ENCODE measurements at regions not wholly inside any gene's neighbourhood (a gene's known extent, or its start where the extent isn't known, plus 50 kb on each side); places are given as distances from the start of the nearest gene placed in this dataset.

GRCh38 chr6:133632206-133632605, 256.7 kb upstream of the TCF21 start:
- no peak for DNase-seq

GRCh38 chr6:133632906-133633305, 256.0 kb upstream of the TCF21 start:
- no peak for DNase-seq

- no peak for DNase-seq
Measured at GRCh38 chr6:133634474-133634873, 254.4 kb upstream of the TCF21 start.

GRCh38 chr6:133635447-133635846, 253.5 kb upstream of the TCF21 start:
- DNase-seq = no peak

GRCh38 chr6:133637436-133637835, 251.5 kb upstream of the TCF21 start:
- DNase-seq = no peak

GRCh38 chr6:133637874-133638273, 251.0 kb upstream of the TCF21 start:
- DNase-seq = no peak

- no peak for DNase-seq
Measured at GRCh38 chr6:133641104-133641503, 247.8 kb upstream of the TCF21 start.

GRCh38 chr6:133644548-133644891, 244.4 kb upstream of the TCF21 start:
- DNase-seq = no peak

GRCh38 chr6:133644892-133645619, 243.9 kb upstream of the TCF21 start:
- no peak for DNase-seq

GRCh38 chr6:133645966-133646740, 242.8 kb upstream of the TCF21 start:
- DNase-seq = no peak

GRCh38 chr6:133648581-133648980, 240.3 kb upstream of the TCF21 start:
- no peak for DNase-seq

- no peak for DNase-seq
Measured at GRCh38 chr6:133671376-133671775, 217.5 kb upstream of the TCF21 start.

GRCh38 chr6:133673056-133673455, 215.9 kb upstream of the TCF21 start:
- DNase-seq = no peak

GRCh38 chr6:133674661-133675060, 214.3 kb upstream of the TCF21 start:
- DNase-seq = no peak

GRCh38 chr6:133680994-133681393, 207.9 kb upstream of the TCF21 start:
- no peak for DNase-seq

- no peak for DNase-seq
Measured at GRCh38 chr6:133681891-133682290, 207.0 kb upstream of the TCF21 start.

GRCh38 chr6:133682506-133683307, 206.2 kb upstream of the TCF21 start:
- DNase-seq = no peak

GRCh38 chr6:133683308-133683580, 205.7 kb upstream of the TCF21 start:
- DNase-seq = no peak

- DNase-seq = no peak
Measured at GRCh38 chr6:133683606-133684005, 205.3 kb upstream of the TCF21 start.

GRCh38 chr6:133688705-133689492, 200.0 kb upstream of the TCF21 start:
- DNase-seq = no peak

- no peak for DNase-seq
Measured at GRCh38 chr6:133689863-133690262, 199.1 kb upstream of the TCF21 start.

GRCh38 chr6:133693565-133693964, 195.3 kb upstream of the TCF21 start:
- no peak for DNase-seq

- no peak for DNase-seq
Measured at GRCh38 chr6:133697185-133697584, 191.7 kb upstream of the TCF21 start.

All from NCI-H510A treated with DMSO at 0.1 percent for 48 hours (cell line).